HG02981 (cell line): ENCODE measurements at regions not wholly inside any gene's neighbourhood (a gene's known extent, or its start where the extent isn't known, plus 50 kb on each side); places are given as distances from the start of the nearest gene placed in this dataset.

Experiments
- ATAC-seq: cut with Tn5 transposase; IDR thresholded peaks from one replicate; pipeline ENCODE4 v1.9.1; 2021; ENCODE audit warnings: mild to moderate bottlenecking, moderate library complexity; ENCODE audit not compliant: unreplicated experiment

DNA sequence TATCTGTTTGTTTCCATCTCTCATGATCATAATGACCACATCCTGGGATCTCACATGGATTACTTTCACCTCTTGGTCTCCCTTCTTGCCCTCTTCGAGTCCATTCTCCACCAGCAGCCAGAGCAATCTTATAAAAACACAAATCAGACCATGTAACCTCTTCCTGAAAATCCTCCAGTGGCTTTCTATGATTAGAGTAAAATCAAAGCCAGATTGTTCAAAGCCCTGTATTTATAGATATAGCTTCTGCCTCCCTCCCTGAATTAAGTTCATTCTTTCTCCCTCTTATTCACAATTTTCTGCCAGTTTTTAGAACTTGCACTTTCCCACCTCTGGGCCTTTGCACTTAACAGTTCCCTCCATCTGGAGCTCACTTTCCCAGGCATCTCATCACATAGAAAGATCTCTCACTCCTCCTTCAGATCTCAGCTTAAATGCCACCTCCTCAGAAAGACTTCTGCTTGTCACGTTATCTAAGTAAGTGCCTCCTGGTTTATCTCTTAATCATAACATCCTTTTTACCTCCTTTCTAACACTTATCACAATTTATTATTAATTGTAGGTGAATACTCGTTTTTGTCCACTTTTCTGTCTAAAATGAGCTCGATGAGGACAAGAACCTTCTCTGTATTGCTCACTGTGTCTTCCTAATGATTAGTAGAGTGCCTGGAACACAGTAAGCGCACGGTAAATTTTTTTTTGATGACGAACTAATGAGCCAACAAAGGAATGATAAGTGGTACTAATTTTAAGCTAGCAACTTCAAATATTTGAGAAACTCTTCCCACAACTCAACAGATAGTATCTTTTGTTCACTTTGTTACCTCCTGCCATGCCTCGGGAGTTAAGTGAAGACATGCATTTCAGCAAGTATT, 80.5 kb downstream of the CYB561 start:
- ATAC-seq: no peak

DNA sequence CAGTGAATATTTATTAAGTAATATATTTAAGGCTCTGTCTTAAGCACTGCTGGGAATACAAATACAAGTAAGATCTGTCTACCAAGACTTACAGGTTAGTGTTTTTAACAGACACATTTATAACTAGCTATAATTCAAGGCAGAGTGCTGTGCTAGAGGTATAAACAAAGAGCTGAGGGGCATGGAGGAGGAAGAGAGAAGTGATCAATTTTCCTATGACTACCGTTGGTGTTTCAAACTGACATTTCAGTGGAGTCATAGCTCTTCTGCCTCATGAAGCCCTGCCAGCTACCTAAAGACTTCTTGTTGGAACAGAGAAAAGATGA, 79.9 kb downstream of the CYB561 start:
- ATAC-seq: no peak

DNA sequence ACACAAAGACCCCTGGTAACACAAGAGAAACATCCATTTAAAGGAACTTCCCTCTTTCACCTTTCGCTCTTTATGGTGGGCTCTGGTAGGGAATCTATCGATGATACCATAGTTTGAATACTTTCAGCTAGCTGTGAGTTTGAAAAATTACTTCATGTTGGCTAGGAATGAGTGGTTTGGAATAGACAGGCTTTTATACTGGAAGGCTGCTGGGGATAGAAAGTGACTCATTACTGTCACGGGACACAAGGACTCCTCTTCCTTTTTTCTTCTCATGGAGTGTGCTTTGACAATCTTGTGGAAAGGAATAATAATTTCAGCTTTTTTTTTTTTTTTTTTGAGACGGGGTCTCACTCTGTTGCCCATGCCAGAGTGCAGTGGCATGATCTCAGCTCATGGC, 76.9 kb downstream of the CYB561 start:
- no peak for ATAC-seq

DNA sequence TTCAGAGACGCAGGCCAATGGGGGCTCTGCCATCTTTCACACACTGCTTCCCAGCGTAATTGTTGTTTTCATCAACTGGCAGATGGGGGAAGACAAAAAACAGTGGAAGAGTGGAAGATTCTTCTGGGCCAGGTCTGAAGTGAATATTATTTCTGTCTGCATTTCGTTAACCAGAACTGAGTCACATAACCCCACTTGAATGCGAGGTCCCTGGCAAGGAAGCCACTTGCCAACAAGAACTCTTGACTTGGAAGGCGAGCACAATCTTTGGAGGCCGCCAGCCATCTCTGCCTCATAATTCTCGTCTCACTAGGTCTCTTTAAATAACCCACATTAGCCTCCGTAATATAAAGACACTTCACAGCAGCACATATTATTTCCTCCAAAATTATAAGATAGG, 75.4 kb downstream of the CYB561 start:
- ATAC-seq: no peak

GRCh38 chr17:63376949-63377348, 69.2 kb downstream of the CYB561 start:
- ATAC-seq: no peak

- no peak for ATAC-seq
Measured at GRCh38 chr17:63378411-63379375, 67.4 kb downstream of the CYB561 start.

DNA sequence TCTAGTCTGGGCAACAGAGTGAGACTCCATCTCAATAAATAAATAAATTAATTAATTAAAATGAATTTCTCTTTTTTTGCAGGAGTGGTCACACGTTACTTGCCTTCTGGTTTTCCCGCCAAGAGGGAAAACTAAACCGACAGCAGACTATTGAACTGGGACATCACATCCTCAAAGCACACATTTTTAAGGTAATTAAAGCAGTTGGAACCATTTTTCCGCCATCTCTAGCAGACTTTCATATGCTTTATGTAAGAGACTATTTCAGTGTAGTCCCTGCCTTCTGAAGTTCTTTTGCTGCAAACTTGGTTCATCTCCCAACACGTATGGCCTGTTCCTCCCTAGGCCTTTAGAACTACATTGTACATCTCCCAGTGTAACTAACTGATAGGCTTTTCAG, 66.5 kb downstream of the CYB561 start:
- ATAC-seq: no peak

- no peak for ATAC-seq
Measured at GRCh38 chr17:63381101-63381729, 64.9 kb downstream of the CYB561 start.

DNA sequence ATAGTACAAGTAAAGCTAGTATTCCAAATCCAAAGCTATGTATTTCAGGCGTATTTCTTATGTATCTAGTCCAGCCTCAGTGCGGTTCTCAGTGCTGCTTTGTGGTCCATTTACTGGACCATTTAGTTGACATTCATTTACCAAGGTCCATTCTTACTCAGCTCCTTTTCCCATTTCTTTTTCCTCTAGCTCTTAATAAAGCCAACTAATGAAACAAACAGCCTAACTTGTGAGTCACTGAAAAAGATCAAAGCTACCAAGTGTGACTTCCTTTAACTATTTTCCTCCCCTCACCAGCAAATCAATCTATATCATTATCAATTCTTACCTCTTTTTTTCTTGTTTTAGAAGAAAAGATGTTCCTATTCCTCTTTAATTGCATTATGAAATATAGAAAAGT, 64.0 kb downstream of the CYB561 start:
- no peak for ATAC-seq
